ENCODE measurements at regions not wholly inside any gene's neighbourhood (a gene's known extent, or its start where the extent isn't known, plus 50 kb on each side); places are given as distances from the start of the nearest gene placed in this dataset.

GRCh38 chr1:194047921-194048320 lies 861.5 kb upstream of the B3GALT2 start:
- DNase-seq (ENCODE audit: low read depth) = no peak
- H3K4me3 ChIP-seq (ENCODE audit: low read depth, low read length) = no peak overlapping the region
- TF ChIP-seq CTCF (IDR thresholded peaks at IDR 0.05; ENCODE audit: insufficient read depth, low read depth, low read length) = no peak

DNA sequence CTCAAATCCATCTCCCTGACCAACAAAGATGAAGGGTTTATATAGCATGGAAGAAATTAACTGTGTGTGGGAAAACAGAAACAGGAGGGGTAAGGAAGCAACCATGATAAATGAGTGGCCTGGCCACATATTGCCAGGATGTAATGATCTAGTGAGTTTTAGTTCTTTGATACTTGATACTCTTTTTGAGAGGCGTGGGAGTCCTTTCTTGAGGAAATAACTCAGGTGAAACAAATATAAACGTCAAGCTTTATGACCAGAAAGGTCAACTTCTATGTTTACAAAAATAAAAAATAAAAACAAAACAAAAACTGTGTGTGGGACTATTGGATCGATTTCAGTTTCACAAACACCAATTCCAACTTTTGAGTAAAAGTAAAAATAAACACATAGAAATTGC lies 860.8 kb upstream of the B3GALT2 start:
- no peak overlapping the region for H3K4me3 ChIP-seq (ENCODE audit: low read depth, low read length)
- TF ChIP-seq CTCF (IDR thresholded peaks at IDR 0.05; ENCODE audit: insufficient read depth, low read depth, low read length) = no peak
- no peak for DNase-seq (ENCODE audit: low read depth)

DNA sequence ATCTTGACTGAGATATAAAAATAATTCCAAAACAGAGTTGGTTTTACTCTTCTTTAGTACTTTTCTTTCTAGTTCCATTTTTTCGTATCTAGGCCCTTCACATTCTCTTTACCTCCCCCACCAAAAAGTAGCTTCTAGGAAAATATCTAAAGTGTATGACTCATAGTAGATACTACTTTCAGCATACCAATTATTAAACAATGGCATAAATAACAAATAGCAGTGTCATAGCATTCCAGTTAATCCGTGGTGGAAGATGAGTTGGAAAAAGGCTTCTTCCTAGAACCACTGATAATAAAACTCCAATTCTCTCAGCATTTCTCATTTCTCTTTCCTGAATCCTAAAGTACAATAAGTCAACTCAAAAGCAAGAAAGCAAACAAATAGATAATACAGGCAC lies 859.0 kb upstream of the B3GALT2 start:
- TF ChIP-seq CTCF (IDR thresholded peaks at IDR 0.05; ENCODE audit: insufficient read depth, low read depth, low read length) = no peak
- no peak for DNase-seq (ENCODE audit: low read depth)

DNA sequence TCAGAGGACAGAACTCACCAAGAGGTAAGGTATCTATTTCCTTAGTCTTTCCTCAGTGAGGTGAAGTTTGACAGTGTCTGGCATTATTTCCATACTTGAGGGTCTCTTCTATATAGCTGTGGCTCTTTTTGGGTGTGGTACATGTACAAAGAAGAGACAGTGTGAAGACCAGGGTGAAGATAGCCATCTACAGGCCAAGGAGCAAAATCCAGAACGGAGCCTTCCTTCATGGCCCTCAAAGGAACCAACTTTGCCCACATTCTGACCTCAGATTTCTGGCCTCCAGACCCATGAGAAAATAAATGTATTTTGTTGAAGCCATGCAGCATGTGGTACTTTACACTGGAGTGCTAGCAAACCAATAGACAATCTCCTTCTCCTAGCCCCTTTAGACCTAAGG lies 858.5 kb upstream of the B3GALT2 start:
- DNase-seq (ENCODE audit: low read depth) = no peak
- TF ChIP-seq CTCF (IDR thresholded peaks at IDR 0.05; ENCODE audit: insufficient read depth, low read depth, low read length) = no peak
- H3K4me3 ChIP-seq (ENCODE audit: low read depth, low read length) = no peak overlapping the region

More for the DNA sequence above, 859.0 kb upstream of the B3GALT2 start:
- H3K4me3 ChIP-seq (ENCODE audit: low read depth, low read length) = no peak overlapping the region

GRCh38 chr1:194043984-194044755 lies 857.8 kb upstream of the B3GALT2 start:
- no peak for TF ChIP-seq CTCF (IDR thresholded peaks at IDR 0.05; ENCODE audit: insufficient read depth, low read depth, low read length)
- no peak for DNase-seq (ENCODE audit: low read depth)

GRCh38 chr1:194042736-194043135 lies 856.3 kb upstream of the B3GALT2 start:
- no peak overlapping the region for H3K4me3 ChIP-seq (ENCODE audit: low read depth, low read length)
- no peak for DNase-seq (ENCODE audit: low read depth)

More at GRCh38 chr1:194043984-194044755, 857.8 kb upstream of the B3GALT2 start:
- no peak overlapping the region for H3K4me3 ChIP-seq (ENCODE audit: low read depth, low read length)

More at GRCh38 chr1:194042736-194043135, 856.3 kb upstream of the B3GALT2 start:
- no peak for TF ChIP-seq CTCF (IDR thresholded peaks at IDR 0.05; ENCODE audit: insufficient read depth, low read depth, low read length)

All from fibroblast of villous mesenchyme (primary cell).